Gastroesophageal sphincter (tissue), 4 donors: ENCODE measurements at regions not wholly inside any gene's neighbourhood (a gene's known extent, or its start where the extent isn't known, plus 50 kb on each side); places are given as distances from the start of the nearest gene placed in this dataset.

Source experiments
- ATAC-seq: fragments of 150-250 bp; one replicate; pipeline ENCODE4 v1.9.1; 2016; ENCODE audit warnings: mild to moderate bottlenecking, moderate library complexity
- H3K27ac ChIP-seq, 4 donors: fragments of 200-600 bp; sonication (generic) in 3 of 4; 1 replicate in 3 of 4; 2 replicates in 1 of 4; pipeline ENCODE4 v1.5.1; 2016 to 2019
- H3K27me3 ChIP-seq: fragments of 200-600 bp; sonication (generic); one replicate; pipeline ENCODE4 v1.5.1; 2019
- H3K36me3 ChIP-seq, 2 donors: fragments of 200-600 bp; sonication (generic); one replicate each; pipeline ENCODE4 v1.5.1; 2019; ENCODE audit warnings: control low read depth in 1 of 2
- H3K4me1 ChIP-seq, 3 donors: fragments of 200-600 bp; sonication (generic); 1 replicate in 2 of 3; 2 replicates in 1 of 3; pipeline ENCODE4 v1.5.1; 2016 to 2019; ENCODE audit warnings: control low read depth in 2 of 3
- H3K4me3 ChIP-seq, 2 donors: fragments of 200-600 bp; sonication (generic); one replicate each; pipeline ENCODE4 v1.5.1; 2019; ENCODE audit warnings: mild to moderate bottlenecking in 1 of 2, moderate library complexity in 1 of 2
- H3K9me3 ChIP-seq, 3 donors: fragments of 200-600 bp; sonication (generic); one replicate each; pipeline ENCODE4 v1.5.1; 2017 to 2019; ENCODE audit warnings: control low read depth in 2 of 3
- CTCF ChIP-seq, 4 experiments: fragments of 200-600 bp in 2 of 4; fragments of 450-650 bp in 2 of 4; sonication (generic) in 1 of 4; IDR thresholded peaks; one replicate each; pipeline ENCODE4 v1.5.1; 2017 to 2019; ENCODE audit warnings: antibody characterized with exemption in 4 of 4, mild to moderate bottlenecking in 2 of 4, moderate library complexity in 2 of 4
- EP300 ChIP-seq: sonication (generic); formaldehyde crosslinking; IDR thresholded peaks from one replicate; pipeline ENCODE4 v1.6.1; 2017; ENCODE audit warnings: antibody characterized with exemption, mild to moderate bottlenecking
- POLR2A ChIP-seq, 2 donors: fragments of 450-650 bp; IDR thresholded peaks; one replicate each; pipeline ENCODE4 v1.6.1; 2017; ENCODE audit warnings: antibody characterized with exemption in 2 of 2, mild to moderate bottlenecking in 2 of 2, moderate library complexity in 1 of 2
- POLR2AphosphoS5 ChIP-seq: sonication (generic); formaldehyde crosslinking; IDR thresholded peaks from one replicate; pipeline ENCODE4 v1.6.1; 2017; ENCODE audit warnings: antibody characterized with exemption
- WGBS, 2 donors: methylation state at CpG; one replicate each; pipeline ENCODE4 v1.1.5; 2018; ENCODE audit warnings: low coverage in 1 of 2; 5-methylcytosine and 5-hydroxymethylcytosine counted together

DNA sequence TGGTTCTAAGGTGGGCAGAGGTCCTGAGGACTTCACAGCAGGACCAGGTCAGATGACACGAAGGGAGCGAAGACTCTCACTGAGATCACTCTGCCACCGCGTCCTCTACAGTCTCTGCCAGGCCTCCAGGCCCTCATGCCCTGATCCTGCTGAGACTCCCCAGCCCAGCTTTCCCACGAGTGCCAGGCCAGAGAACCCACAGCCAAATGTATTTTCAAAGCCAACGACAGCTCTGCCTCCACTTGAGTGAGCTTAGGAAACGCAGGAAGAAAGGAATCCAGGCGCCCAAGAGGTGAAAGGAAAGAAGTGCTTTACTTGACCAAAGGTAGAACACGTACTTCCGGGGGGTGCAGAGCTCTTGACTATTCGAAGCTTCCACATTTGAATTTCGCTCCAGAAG, 275.0 kb downstream of the XXYLT1 start:
- 80 to 83% methylated on average over 4 to 7 of the region's 12 CpGs for WGBS, 2 donors
- Histone ChIP-seq H3K4me3 (no peak overlapping the region), H3K27me3 (no peaks in the 10 kb centered on the region), H3K9me3 (no peaks in the 10 kb centered on the region), H3K36me3 (no peaks in the 10 kb centered on the region), H3K27ac (no peak overlapping the region), H3K4me1 (no peaks in the 10 kb centered on the region)
- no peak for ATAC-seq
- TF ChIP-seq EP300 (no peak), POLR2A (IDR thresholded peaks at IDR 0.05) (no peak), POLR2AphosphoS5 (no peak), CTCF (IDR thresholded peaks at IDR 0.05) (no peak)

GRCh38 chr3:194996746-194997145, 274.2 kb downstream of the XXYLT1 start:
- Histone ChIP-seq H3K27ac (no peak overlapping the region), H3K27me3 (no peaks in the 10 kb centered on the region), H3K9me3 (no peaks in the 10 kb centered on the region), H3K36me3 (no peaks in the 10 kb centered on the region), H3K4me1 (peaks cover 0 to 2% (median under 1%) of the 10 kb centered on the region in 3 donors), H3K4me3 (no peak overlapping the region)
- 78 to 87% methylated on average over 3 to 6 of the region's 9 CpGs for WGBS, 2 donors
- no peak for ATAC-seq
- TF ChIP-seq POLR2AphosphoS5, result no peak
- TF ChIP-seq POLR2A (IDR thresholded peaks at IDR 0.05), result no peak
- TF ChIP-seq CTCF (IDR thresholded peaks at IDR 0.05), result no peak
- no peak for TF ChIP-seq EP300

- no peak overlapping the region for H3K27ac ChIP-seq
- no peak overlapping the region for H3K4me3 ChIP-seq
- no peaks in the 10 kb centered on the region for H3K36me3 ChIP-seq
- H3K4me1 ChIP-seq, result peaks cover 0 to 18% (median 9%) of the 10 kb centered on the region in 3 donors
- H3K9me3 ChIP-seq, result no peaks in the 10 kb centered on the region
- WGBS, 2 donors, result 65 to 81% methylated on average over 4 to 6 of the region's 6 CpGs
- ATAC-seq, result no peak
- TF ChIP-seq CTCF (IDR thresholded peaks at IDR 0.05) (no peak), EP300 (no peak), POLR2A (IDR thresholded peaks at IDR 0.05) (no peak), POLR2AphosphoS5 (no peak)
- H3K27me3 ChIP-seq, result no peaks in the 10 kb centered on the region
These were observed 272.5 kb downstream of the XXYLT1 start for GRCh38 chr3:194998417-194998816.

GRCh38 chr3:194998948-194999347, 272.0 kb downstream of the XXYLT1 start:
- Histone ChIP-seq H3K27ac (no peak overlapping the region), H3K4me1 (peaks cover 0 to 23% (median 12%) of the 10 kb centered on the region in 3 donors), H3K9me3 (no peaks in the 10 kb centered on the region), H3K27me3 (no peaks in the 10 kb centered on the region), H3K36me3 (no peaks in the 10 kb centered on the region), H3K4me3 (no peak overlapping the region)
- TF ChIP-seq POLR2A (IDR thresholded peaks at IDR 0.05), result no peak
- TF ChIP-seq POLR2AphosphoS5, result no peak
- ATAC-seq, result no peak
- 77 to 82% methylated on average over 2 to 3 of the region's 5 CpGs for WGBS, 2 donors

GRCh38 chr3:194999491-194999890, 271.5 kb downstream of the XXYLT1 start:
- H3K9me3 ChIP-seq, result no peaks in the 10 kb centered on the region
- H3K4me1 ChIP-seq, result peaks cover 0 to 23% (median 12%) of the 10 kb centered on the region in 3 donors
- no peak overlapping the region for H3K4me3 ChIP-seq
- TF ChIP-seq POLR2A (IDR thresholded peaks at IDR 0.05) (no peak), POLR2AphosphoS5 (no peak), EP300 (no peak), CTCF (IDR thresholded peaks at IDR 0.05) (no peak)
- 79 to 93% methylated on average over 4 to 5 of the region's 6 CpGs for WGBS, 2 donors
- H3K36me3 ChIP-seq, result no peaks in the 10 kb centered on the region
- ATAC-seq, result no peak
- no peak overlapping the region for H3K27ac ChIP-seq
- no peaks in the 10 kb centered on the region for H3K27me3 ChIP-seq
